ENCODE measurements at regions not wholly inside any gene's neighbourhood (a gene's known extent, or its start where the extent isn't known, plus 50 kb on each side); places are given as distances from the start of the nearest gene placed in this dataset.

DNA sequence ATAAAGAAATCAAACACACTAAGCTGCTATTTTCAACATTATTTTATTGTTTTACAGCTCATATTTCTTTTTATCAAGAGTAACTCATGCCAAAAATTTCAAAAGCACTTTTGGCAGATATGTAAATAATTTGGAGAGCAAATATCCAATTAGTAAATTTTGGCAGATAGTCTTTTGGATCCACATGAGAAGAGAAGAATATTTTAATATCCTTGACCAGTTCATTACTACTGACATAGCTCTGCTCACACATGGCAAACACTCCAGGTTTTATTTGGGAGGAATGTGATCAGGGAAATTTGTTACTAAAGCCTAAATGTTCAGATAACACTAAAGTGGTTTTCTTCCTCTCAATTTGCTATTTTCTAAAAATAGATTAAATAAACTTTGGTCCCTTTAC lies 1054.3 kb downstream of the FAT4 start:
- TF ChIP-seq RB1 (IDR thresholded peaks at IDR 0.05; ENCODE audit: borderline replicate concordance) (no peak), CEBPB (IDR thresholded peaks at IDR 0.05; ENCODE audit: borderline replicate concordance in 1 of 2, low read depth in 2 of 2, low read length in 2 of 2) (no peak), POLR2A (IDR thresholded peaks at IDR 0.05; ENCODE audit: low read depth, low read length) (no peak), EED (IDR thresholded peaks at IDR 0.05; ENCODE audit: low read depth) (no peak), NFIC (IDR thresholded peaks at IDR 0.05; ENCODE audit: low read depth, low read length) (no peak), EP300 (IDR thresholded peaks at IDR 0.05; ENCODE audit: borderline replicate concordance in 1 of 2, control insufficient read depth in 1 of 2, low read depth in 2 of 2, low read length in 2 of 2) (no peak), MTA2 (IDR thresholded peaks at IDR 0.05; ENCODE audit: low read depth) (no peak), POLR2AphosphoS2 (IDR thresholded peaks at IDR 0.05; ENCODE audit: low read depth, low read length) (no peak), CBX3 (IDR thresholded peaks at IDR 0.05; ENCODE audit: borderline replicate concordance, low read depth) (no peak), SP1 (IDR thresholded peaks at IDR 0.05; ENCODE audit: low read depth, low read length) (no peak), ZBED1 (IDR thresholded peaks at IDR 0.05; ENCODE audit: borderline replicate concordance) (no peak)
- TF ChIP-seq, protein P1, sequence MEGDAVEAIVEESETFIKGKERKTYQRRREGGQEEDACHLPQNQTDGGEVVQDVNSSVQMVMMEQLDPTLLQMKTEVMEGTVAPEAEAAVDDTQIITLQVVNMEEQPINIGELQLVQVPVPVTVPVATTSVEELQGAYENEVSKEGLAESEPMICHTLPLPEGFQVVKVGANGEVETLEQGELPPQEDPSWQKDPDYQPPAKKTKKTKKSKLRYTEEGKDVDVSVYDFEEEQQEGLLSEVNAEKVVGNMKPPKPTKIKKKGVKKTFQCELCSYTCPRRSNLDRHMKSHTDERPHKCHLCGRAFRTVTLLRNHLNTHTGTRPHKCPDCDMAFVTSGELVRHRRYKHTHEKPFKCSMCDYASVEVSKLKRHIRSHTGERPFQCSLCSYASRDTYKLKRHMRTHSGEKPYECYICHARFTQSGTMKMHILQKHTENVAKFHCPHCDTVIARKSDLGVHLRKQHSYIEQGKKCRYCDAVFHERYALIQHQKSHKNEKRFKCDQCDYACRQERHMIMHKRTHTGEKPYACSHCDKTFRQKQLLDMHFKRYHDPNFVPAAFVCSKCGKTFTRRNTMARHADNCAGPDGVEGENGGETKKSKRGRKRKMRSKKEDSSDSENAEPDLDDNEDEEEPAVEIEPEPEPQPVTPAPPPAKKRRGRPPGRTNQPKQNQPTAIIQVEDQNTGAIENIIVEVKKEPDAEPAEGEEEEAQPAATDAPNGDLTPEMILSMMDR (IDR thresholded peaks at IDR 0.05 in 2 of 3, conservative IDR thresholded peaks at IDR 0.05 in 1 of 3; ENCODE audit: control insufficient read depth in 2 of 3, extremely low read depth in 1 of 3, insufficient read depth in 1 of 3, low read depth in 3 of 3, low read length in 3 of 3) = no peak
- TF ChIP-seq, protein P2, sequence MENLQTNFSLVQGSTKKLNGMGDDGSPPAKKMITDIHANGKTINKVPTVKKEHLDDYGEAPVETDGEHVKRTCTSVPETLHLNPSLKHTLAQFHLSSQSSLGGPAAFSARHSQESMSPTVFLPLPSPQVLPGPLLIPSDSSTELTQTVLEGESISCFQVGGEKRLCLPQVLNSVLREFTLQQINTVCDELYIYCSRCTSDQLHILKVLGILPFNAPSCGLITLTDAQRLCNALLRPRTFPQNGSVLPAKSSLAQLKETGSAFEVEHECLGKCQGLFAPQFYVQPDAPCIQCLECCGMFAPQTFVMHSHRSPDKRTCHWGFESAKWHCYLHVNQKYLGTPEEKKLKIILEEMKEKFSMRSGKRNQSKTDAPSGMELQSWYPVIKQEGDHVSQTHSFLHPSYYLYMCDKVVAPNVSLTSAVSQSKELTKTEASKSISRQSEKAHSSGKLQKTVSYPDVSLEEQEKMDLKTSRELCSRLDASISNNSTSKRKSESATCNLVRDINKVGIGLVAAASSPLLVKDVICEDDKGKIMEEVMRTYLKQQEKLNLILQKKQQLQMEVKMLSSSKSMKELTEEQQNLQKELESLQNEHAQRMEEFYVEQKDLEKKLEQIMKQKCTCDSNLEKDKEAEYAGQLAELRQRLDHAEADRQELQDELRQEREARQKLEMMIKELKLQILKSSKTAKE (IDR thresholded peaks at IDR 0.05; ENCODE audit: low read depth, poor library complexity, severe bottlenecking) = no peak
- TF ChIP-seq, protein P3, sequence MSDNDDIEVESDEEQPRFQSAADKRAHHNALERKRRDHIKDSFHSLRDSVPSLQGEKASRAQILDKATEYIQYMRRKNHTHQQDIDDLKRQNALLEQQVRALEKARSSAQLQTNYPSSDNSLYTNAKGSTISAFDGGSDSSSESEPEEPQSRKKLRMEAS (IDR thresholded peaks at IDR 0.05; ENCODE audit: low read depth, low read length) = no peak
